NB4 (cell line): ENCODE measurements at regions not wholly inside any gene's neighbourhood (a gene's known extent, or its start where the extent isn't known, plus 50 kb on each side); places are given as distances from the start of the nearest gene placed in this dataset.

ENCODE experiments used
- MYC ChIP-seq: IDR thresholded peaks from 2 replicates; pipeline ENCODE4 v1.6.1; 2011; ENCODE audit warnings: low read depth, low read length
- POLR2A ChIP-seq: IDR thresholded peaks from 2 replicates; pipeline ENCODE4 v1.6.1; 2011; ENCODE audit warnings: mild to moderate bottlenecking; ENCODE audit not compliant: insufficient read length; ENCODE audit errors: extremely low read depth
- TF ChIP-seq, protein P1 (sequence below): IDR thresholded peaks from one replicate; pipeline ENCODE4 v1.5.1; 2012; ENCODE audit warnings: low read depth, low read length
- TF ChIP-seq, protein P2 (sequence below): IDR thresholded peaks from 2 replicates; pipeline ENCODE4 v1.6.1; 2011; ENCODE audit warnings: low read depth, low read length

DNA sequence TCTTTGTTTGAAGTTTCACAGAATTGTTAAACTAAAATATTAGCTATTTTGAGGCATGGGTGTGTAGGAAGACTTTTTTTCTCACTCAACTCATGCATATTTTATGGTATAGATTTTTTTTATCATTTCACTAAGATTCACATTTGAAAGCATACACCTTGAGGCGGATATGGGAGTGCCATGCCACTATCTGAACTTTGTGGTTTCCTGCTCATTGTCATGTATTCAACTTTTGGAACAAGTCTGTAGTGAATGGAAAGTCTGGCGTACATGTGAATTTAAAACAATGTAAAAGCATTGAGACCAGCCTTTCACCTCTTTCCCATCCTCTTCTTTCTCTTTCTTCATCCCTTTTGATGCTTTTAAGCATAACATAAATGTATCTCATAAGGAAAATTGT is 147.9 kb downstream of the TPBG start:
- no peak for TF ChIP-seq POLR2A
- TF ChIP-seq, protein P1, sequence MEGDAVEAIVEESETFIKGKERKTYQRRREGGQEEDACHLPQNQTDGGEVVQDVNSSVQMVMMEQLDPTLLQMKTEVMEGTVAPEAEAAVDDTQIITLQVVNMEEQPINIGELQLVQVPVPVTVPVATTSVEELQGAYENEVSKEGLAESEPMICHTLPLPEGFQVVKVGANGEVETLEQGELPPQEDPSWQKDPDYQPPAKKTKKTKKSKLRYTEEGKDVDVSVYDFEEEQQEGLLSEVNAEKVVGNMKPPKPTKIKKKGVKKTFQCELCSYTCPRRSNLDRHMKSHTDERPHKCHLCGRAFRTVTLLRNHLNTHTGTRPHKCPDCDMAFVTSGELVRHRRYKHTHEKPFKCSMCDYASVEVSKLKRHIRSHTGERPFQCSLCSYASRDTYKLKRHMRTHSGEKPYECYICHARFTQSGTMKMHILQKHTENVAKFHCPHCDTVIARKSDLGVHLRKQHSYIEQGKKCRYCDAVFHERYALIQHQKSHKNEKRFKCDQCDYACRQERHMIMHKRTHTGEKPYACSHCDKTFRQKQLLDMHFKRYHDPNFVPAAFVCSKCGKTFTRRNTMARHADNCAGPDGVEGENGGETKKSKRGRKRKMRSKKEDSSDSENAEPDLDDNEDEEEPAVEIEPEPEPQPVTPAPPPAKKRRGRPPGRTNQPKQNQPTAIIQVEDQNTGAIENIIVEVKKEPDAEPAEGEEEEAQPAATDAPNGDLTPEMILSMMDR, result no peak
- TF ChIP-seq, protein P2, sequence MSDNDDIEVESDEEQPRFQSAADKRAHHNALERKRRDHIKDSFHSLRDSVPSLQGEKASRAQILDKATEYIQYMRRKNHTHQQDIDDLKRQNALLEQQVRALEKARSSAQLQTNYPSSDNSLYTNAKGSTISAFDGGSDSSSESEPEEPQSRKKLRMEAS, result no peak
- TF ChIP-seq MYC, result no peak
